Activated CD4-positive, alpha-beta T cell treated with anti-CD3 and anti-CD28 coated beads, Interleukin-10, Interleukin-2, amounts not matched to agents 100 ng/mL and 50 ng/mL, durations not matched to agents 16 hours and 8 hours (primary cell): ENCODE measurements at regions not wholly inside any gene's neighbourhood (a gene's known extent, or its start where the extent isn't known, plus 50 kb on each side); places are given as distances from the start of the nearest gene placed in this dataset.

Source experiments
- DNase-seq: peaks from one replicate; pipeline ENCODE4 v3.0.0-alpha.2; 2020

DNA sequence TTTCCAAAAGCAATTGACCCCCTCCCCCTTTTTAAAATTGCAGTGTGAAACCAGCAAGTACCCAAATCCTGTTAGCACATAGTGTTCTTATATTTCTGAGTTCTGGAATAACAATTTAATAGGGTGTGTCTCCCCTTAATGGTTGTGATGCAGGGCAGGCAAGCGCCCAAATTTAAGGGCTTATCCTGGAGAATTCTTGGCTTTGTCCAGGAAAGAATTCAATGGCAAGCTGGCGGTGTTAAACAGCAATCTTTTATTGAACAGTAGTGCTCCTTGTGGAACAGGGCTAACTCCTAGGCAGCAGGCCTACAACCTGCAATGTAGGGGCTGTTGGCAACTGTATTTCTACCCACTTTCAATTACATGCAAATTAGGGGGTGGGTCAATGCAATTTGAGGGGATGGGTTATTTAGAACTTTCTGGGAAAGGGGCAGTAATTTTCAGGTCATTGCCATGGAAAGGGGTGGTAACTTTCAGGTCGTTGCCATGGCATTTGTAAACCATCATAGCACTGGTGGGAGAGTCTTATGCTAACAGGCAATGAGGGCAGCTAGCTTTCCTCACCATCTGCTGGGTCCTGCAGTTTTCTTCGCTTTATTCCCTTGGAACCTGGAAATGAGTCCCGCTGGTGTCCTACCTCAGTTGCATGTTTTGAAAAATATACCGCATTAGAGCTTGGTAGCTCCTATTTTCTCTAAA lies 149.0 kb upstream of the KCTD1 start:
- no peak for DNase-seq

- DNase-seq, result no peak
These were observed 148.4 kb upstream of the KCTD1 start for GRCh38 chr18:26696786-26697185.

GRCh38 chr18:26696308-26696707 lies 148.0 kb upstream of the KCTD1 start:
- DNase-seq, result no peak

GRCh38 chr18:26689226-26689879 lies 141.0 kb upstream of the KCTD1 start:
- DNase-seq, result no peak

DNA sequence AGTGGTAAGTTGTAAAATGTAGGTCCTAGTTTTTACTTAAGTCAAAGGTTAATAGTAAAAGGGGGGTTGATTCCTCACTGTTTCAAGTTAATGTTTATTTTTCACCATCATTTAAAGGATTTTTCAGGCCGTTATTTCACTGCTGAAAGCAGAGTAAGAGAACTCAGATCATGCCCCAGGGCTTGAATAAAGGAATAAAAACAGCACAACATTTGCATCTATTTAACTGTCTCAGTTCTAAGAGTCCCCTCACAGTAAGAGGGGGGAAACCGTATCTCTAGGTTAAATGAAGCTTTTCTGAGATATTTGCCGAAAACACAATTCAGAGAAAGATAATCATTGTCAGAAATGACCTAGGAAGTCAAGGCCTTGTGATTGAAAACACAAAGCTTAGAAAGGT lies 138.2 kb upstream of the KCTD1 start:
- no peak for DNase-seq

GRCh38 chr18:26685438-26686157 lies 137.2 kb upstream of the KCTD1 start:
- DNase-seq, result no peak

GRCh38 chr18:26677957-26678356 lies 129.6 kb upstream of the KCTD1 start:
- no peak for DNase-seq

DNA sequence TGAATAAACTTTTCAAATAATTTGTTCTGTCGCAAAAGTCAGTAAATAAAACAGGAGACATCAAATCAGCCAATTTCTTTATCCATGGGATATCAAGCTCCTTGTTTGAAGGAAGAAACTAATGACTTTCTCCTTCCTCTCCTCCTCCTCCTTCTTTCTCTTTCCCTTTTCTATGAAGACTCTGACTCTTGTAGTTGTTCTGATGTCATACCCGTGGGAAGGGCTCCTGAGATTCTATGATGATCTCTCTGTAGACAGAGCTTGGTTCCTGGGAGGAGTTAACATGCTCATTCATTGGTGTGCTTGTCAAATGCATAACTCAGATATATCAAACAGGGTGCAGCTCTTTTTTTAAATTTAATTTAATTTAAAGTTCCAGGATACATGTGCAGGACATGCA lies 118.7 kb upstream of the KCTD1 start:
- no peak for DNase-seq

DNA sequence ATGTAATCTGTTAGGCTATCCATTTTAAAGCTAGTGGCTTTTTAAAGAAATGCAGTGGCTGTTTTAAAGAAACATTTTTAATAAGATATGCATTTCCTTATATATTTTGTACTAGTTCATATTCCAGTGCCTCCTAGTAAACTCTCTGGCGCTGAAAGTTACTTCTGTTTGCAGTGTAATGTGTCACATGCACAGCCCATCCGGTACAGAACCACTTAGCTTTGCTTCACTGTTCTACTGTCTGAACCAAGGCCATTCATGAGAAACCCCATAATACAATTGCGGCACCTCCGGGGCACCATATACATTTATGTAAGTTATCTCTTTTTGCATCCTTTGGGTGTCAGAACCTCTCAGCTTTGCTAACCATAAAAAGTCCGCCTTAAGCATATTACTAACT lies 114.6 kb upstream of the KCTD1 start:
- no peak for DNase-seq

- DNase-seq, result no peak
These were observed 109.6 kb upstream of the KCTD1 start for GRCh38 chr18:26657631-26658581.

DNA sequence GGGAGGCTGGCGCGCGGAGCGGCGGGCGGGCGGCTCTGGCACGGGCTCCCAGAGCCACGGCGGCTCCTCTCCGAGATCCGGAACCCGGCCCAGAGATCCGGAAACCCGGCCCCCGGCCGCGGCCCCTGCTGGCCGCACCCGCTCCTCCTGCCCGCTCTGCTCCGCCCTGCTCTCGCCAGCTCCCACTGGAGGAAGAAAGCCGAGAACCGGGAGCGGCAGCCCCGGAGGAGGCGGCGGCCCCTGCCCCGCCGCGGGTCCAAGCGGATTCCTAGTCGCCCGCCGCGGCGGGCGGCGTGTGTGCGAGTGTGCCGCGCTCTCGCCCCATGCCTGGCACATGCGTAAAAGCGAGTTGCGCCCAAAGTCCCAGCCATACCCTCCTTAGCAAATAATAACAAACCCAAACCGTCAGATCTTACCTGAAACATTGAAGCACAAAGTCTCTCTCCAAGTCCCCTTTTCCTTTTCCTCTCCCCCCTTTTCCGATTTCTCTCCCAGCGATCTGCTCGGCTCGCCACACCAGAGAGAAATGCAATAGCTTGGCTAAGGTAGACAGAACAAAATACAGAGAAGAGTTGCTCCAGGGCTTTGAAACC lies 108.7 kb upstream of the KCTD1 start:
- DNase-seq, result peak; percentile 20

DNA sequence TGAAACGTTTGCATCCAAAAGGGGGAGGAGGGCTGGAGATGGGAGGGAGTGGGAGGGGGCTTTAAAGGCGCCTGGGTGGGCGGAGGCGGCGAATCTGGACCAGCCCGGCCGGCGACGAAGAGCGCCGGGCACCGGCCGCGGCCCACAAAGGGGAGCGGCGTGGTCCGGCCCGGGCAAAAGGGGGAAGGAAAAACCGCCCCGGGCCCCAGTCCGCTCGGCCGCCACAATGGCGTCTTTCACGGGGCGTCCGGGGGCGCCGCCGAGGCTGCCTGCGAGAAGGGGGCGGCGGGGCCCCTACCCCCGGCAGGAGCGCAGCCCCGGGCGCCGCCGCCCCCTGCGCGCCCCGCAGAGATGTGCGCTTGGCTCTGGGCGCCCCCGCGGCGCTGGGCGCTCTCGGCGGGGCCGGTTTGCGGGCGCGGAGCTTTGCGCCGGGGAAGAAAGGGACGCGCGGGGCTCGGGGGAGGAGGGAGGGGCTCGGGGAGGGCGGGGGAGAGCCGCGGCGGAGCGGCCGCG lies 108.1 kb upstream of the KCTD1 start:
- no peak for DNase-seq

- no peak for DNase-seq
These were observed 107.4 kb upstream of the KCTD1 start for GRCh38 chr18:26655525-26656430.

GRCh38 chr18:26654616-26655524 lies 106.5 kb upstream of the KCTD1 start:
- DNase-seq, result no peak

GRCh38 chr18:26653943-26654615 lies 105.7 kb upstream of the KCTD1 start:
- DNase-seq, result no peak

DNA sequence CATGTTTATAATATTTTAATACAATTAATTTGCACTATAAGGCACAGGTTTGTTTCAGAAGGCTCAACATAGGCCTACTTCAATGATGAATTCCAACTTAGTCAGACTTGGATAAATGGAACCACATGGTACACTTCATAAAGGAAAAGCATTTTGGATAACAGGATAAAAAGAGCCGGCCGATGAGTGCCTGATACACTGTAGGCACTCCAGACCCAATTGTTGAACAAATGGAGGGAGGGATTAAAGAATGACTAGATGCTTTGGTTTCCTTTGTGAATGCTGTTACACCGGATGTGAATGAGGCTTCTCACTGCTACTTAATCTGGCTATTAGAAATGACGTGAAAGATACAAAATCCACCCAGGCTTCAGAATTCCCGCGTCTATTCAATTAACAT lies 104.1 kb upstream of the KCTD1 start:
- no peak for DNase-seq

- no peak for DNase-seq
These were observed 102.2 kb upstream of the KCTD1 start for GRCh38 chr18:26650310-26651268.

GRCh38 chr18:26649193-26649543 lies 100.8 kb upstream of the KCTD1 start:
- no peak for DNase-seq
